ENCODE measurements at regions not wholly inside any gene's neighbourhood (a gene's known extent, or its start where the extent isn't known, plus 50 kb on each side); places are given as distances from the start of the nearest gene placed in this dataset.
"Not testable (repeated sequence)": the region's sequence is repeated elsewhere in the genome, so short reads cannot be mapped to it uniquely, and the experiment has no call there.

DNA sequence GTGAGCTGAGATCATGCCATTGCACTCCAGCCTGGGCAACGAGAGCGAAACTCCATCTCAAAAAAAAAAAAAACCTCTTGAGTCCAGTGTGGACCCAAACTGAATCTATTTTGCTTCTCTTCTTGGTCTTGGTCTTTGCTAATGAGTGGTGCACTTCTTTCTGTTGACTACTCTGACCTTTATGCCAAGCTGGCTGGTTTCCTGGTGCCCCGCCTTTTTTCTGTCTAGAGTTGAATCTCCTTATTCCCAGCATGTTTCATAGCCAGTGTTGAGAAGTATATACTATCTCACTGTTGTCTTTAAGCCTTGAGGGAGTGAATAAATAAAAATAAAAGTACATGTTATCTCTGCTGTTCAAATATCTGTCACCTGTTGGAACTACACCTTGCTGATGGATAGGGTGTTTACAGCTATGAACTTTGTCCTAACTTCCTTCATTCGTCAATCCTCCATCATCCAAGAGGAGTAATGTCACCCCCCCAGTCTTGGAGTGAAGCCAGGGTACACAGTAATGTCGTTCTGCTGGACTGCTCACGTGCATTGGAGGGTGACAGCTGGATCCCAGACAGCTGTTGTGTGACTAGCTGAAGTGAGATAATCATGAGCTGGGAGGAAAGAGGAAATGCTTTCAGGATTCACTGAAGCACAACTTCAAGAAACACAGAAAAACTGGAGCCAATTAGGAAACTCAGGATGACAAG, 99.3 kb upstream of the PRKG2 start:
- DNase-seq: no peak

DNA sequence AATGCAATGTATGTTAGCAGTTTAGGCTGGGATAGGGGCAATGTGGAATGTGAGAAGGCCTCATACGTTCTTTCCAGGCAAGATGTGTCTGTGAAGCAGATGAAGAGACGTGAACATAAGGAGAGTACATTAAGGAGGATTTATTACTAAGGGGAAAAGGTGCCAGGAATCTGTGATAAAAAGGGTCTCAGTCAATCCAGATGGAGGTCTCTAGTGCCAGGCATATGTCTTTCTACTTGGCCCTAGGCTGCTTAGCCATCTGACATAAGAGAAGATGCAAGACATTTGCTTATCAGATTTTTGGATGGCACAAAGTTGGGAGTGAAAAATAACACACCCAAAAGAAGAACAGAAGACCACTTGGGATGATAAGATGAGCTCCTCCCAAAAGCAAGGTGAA, 93.0 kb upstream of the PRKG2 start:
- DNase-seq: no peak

DNA sequence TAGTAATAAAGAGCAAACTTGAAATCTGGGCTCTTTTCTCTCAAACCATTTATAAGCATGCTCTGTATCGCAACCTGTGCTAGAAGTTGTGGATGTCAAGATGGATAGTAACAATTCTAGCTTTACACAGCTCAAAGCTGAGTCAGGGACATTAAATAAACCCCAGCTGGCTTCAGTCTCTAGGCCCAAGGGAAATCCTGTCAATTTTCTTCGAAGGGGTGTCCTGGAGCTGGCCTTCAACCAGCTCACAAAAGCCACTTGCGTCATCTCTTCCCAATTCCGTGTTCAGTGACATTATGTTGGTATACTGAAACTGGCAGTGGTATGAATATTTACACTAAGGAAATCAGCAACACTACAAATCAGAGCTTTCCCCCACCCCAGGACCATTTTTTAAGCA, 89.8 kb upstream of the PRKG2 start:
- DNase-seq: no peak

DNA sequence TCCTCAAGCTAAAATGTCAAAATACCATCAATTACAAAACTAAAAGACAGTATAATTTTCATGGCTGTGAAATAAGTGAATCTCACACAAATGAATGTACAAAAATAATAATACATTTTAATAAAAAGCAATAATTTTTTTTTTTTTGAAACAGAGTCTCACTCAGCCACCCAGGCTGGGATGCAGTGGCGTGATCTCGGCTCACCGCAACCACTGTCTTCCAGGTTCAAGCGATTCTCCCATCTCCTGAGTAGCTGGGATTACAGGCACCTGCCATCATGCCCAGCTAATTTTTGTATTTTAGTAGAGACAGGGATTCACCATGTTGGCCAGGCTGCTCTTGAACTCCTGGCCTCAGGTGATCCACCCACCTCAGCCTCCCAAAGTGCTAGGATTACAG, 85.3 kb upstream of the PRKG2 start:
- DNase-seq: not testable (repeated sequence)

DNA sequence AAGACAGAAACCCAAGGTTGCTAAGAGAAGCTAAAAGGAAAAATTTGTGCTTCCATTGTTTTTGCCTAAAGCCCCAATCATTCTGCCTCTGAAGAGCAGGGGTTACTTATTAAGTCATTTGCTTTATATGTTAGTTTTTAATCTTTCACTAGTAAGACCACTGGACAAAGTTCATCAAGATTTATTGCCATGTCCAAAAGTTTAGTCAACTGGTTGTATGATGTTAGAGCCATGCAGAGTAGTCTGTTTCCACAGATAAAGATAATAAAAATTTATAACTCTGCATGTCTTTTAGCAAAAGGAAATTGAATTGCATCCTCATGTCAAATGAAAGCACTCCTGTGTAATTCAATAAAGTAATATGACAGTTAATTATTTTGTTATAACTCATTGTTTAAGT, 75.8 kb upstream of the PRKG2 start:
- no peak for DNase-seq

DNA sequence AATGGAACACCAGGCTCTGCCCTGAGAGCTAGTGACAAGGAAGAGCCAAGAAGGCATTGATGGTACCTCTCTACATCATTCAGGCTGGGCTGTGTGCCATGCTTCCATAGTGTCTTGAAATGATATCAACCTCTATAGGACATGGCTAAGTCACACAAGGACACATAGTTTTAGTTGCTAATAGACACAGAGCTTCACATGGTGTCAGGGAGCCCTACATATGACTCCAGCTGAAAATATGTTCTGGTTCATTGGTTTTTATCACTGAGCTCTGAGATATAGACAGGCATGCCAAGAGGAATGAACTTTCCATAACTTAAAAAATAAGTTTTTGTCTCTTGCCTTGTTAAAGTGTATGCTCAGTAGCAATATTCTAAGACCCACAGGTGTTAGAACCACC, 72.1 kb upstream of the PRKG2 start:
- no peak for DNase-seq

DNA sequence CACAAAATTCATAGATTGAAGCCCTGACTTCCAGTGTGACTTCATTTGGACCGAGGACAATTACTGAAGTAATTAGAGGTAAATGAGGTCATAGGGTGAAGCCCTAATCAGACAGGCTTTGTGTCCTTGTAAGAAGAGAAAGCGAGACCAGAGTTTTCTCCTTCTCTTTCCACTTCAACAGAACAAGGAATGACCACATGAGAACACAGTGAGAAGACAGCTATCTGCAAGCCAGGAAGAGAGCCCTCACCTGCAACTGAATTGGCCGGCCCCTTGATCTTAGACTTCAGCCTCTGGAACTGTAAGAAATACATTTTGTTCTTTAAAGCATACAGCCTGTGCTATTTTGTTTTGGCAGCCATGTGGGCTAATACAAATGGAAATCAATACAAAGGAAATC, 67.1 kb upstream of the PRKG2 start:
- DNase-seq: no peak

DNA sequence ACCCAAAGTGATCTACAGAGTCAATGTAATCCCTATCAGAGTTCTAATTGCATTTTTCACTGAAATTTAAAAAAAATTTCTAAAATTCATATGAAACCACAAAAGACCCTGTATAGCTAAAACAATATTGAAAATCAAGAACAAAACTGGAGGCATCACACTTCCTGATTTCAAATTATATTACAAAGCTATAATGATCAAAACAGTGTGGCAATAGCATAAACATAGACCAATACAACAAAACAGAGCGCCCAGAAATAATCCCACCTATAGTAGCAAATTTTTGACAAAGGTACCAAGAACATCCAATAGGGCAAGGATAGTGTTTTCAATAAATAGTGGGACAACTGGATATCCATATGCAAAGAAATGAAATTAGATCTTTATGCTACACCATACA, 59.4 kb upstream of the PRKG2 start:
- no peak for DNase-seq

DNA sequence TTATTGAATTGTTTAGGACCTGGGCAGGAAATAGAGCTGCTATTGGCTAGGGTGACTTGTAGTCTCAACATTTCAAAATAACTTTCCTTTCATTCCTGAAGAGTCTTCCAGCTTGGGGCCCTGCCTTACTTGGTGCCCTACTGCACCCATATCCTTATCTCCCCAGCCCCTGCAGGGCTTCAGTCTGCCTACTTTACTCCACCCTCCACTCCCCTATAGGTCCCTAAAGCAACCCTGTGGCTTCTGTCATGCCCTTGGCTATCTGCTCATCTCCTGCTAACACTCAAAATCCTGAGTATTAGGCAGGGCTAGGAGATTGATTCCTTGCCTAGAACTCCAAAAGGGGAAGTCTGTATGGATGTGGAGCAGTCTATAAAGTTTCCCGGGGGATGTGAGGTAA, 57.6 kb upstream of the PRKG2 start:
- DNase-seq: no peak

Data from NK-92 treated with Interleukin-12 subunit alpha and Interleukin-12 subunit beta, amount 100 ng/mL, for 24 hours (cell line).